Mammary epithelial cell (primary cell): ENCODE measurements at regions not wholly inside any gene's neighbourhood (a gene's known extent, or its start where the extent isn't known, plus 50 kb on each side); places are given as distances from the start of the nearest gene placed in this dataset.

Experiments used
- EZH2 ChIP-seq: IDR thresholded peaks from 2 replicates; pipeline ENCODE4 v1.6.1; 2012; ENCODE audit warnings: low read length, inconsistent platforms, borderline replicate concordance
- TF ChIP-seq, protein P1 (sequence below), 2 donors: IDR thresholded peaks in 1 of 2; conservative IDR thresholded peaks in 1 of 2; 2 replicates each; pipeline ENCODE4 v1.5.1; 2011 to 2012; ENCODE audit warnings: inconsistent platforms in 2 of 2, low read length in 2 of 2, mild to moderate bottlenecking in 2 of 2, control low read depth in 1 of 2, low read depth in 1 of 2; ENCODE audit not compliant: insufficient read depth in 1 of 2; ENCODE audit errors: extremely low read depth in 1 of 2

- TF ChIP-seq, protein P1, sequence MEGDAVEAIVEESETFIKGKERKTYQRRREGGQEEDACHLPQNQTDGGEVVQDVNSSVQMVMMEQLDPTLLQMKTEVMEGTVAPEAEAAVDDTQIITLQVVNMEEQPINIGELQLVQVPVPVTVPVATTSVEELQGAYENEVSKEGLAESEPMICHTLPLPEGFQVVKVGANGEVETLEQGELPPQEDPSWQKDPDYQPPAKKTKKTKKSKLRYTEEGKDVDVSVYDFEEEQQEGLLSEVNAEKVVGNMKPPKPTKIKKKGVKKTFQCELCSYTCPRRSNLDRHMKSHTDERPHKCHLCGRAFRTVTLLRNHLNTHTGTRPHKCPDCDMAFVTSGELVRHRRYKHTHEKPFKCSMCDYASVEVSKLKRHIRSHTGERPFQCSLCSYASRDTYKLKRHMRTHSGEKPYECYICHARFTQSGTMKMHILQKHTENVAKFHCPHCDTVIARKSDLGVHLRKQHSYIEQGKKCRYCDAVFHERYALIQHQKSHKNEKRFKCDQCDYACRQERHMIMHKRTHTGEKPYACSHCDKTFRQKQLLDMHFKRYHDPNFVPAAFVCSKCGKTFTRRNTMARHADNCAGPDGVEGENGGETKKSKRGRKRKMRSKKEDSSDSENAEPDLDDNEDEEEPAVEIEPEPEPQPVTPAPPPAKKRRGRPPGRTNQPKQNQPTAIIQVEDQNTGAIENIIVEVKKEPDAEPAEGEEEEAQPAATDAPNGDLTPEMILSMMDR (conservative IDR thresholded peaks at IDR 0.05 in 1 of 2, IDR thresholded peaks at IDR 0.05 in 1 of 2; ENCODE audit: extremely low read depth in 1 of 2, insufficient read depth in 1 of 2, low read depth in 1 of 2, low read length in 2 of 2): no peak
- no peak for TF ChIP-seq EZH2
These were observed 386.7 kb upstream of the ESRRG start for GRCh38 chr1:217109928-217110327.
